ENCODE measurements at regions not wholly inside any gene's neighbourhood (a gene's known extent, or its start where the extent isn't known, plus 50 kb on each side); places are given as distances from the start of the nearest gene placed in this dataset.

- no peak for DNase-seq
Observed at GRCh38 chr7:46559194-46559832, 638.2 kb upstream of the IGFBP3 start.

GRCh38 chr7:46558482-46559193, 637.6 kb upstream of the IGFBP3 start:
- no peak for DNase-seq

- DNase-seq, result no peak
Observed at GRCh38 chr7:46557781-46558180, 636.7 kb upstream of the IGFBP3 start.

GRCh38 chr7:46557295-46557711, 636.2 kb upstream of the IGFBP3 start:
- no peak for DNase-seq

GRCh38 chr7:46554688-46555422, 633.8 kb upstream of the IGFBP3 start:
- no peak for DNase-seq

GRCh38 chr7:46551603-46552002, 630.5 kb upstream of the IGFBP3 start:
- DNase-seq, result no peak

GRCh38 chr7:46550864-46551263, 629.8 kb upstream of the IGFBP3 start:
- no peak for DNase-seq

- DNase-seq, result no peak
Observed at GRCh38 chr7:46549892-46550639, 629.0 kb upstream of the IGFBP3 start.

- DNase-seq, result no peak
Observed at GRCh38 chr7:46549347-46549746, 628.3 kb upstream of the IGFBP3 start.

GRCh38 chr7:46547044-46547443, 626.0 kb upstream of the IGFBP3 start:
- no peak for DNase-seq

- no peak for DNase-seq
Observed at GRCh38 chr7:46545790-46546189, 624.7 kb upstream of the IGFBP3 start.

- no peak for DNase-seq
Observed at GRCh38 chr7:46544396-46545008, 623.4 kb upstream of the IGFBP3 start.

GRCh38 chr7:46542076-46542475, 621.0 kb upstream of the IGFBP3 start:
- no peak for DNase-seq

- DNase-seq, result no peak
Observed at GRCh38 chr7:46539892-46540483, 618.9 kb upstream of the IGFBP3 start.

GRCh38 chr7:46537191-46537905, 616.3 kb upstream of the IGFBP3 start:
- DNase-seq, result no peak

- no peak for DNase-seq
Observed at GRCh38 chr7:46534664-46535588, 613.9 kb upstream of the IGFBP3 start.

GRCh38 chr7:46533946-46534345, 612.9 kb upstream of the IGFBP3 start:
- DNase-seq, result no peak

GRCh38 chr7:46532571-46532970, 611.5 kb upstream of the IGFBP3 start:
- no peak for DNase-seq

- DNase-seq, result no peak
Observed at GRCh38 chr7:46530081-46530750, 609.1 kb upstream of the IGFBP3 start.

GRCh38 chr7:46527360-46527759, 606.3 kb upstream of the IGFBP3 start:
- no peak for DNase-seq

Data from stimulated activated CD8-positive, alpha-beta memory T cell treated with anti-CD3 and anti-CD28 coated beads, Interleukin-4, amount 100 ng/mL, for 48 hours (primary cell).